Endothelial cell of umbilical vein (primary cell): ENCODE measurements at regions not wholly inside any gene's neighbourhood (a gene's known extent, or its start where the extent isn't known, plus 50 kb on each side); places are given as distances from the start of the nearest gene placed in this dataset.

Experiments used
- BruUV-seq: library from RNA; stranded (reverse); fragments of 400-500 nt; replicated peaks from 2 replicates; lab custom pipeline; 2021; lab: Mats Ljungman, UMichigan
- CTCF ChIA-PET: fragments of 300-600, 350-600 bp; sonication (Branson Sonifier 250); formaldehyde crosslinking; loops from one replicate; lab custom pipeline; 2021; ENCODE audit warnings: antibody characterized with exemption, inconsistent platforms; lab: Charles Lee
- POLR2A ChIA-PET: fragments of 300-600, 350-600 bp; sonication (Branson Sonifier 250); formaldehyde crosslinking; loops from one replicate; lab custom pipeline; 2021; ENCODE audit warnings: antibody characterized with exemption, inconsistent platforms; lab: Charles Lee
- DNase-seq: peaks from one replicate; pipeline ENCODE4 v3.0.0-alpha.2; 2011; ENCODE audit warnings: low read depth, low spot score
- FAIRE-seq: peaks from 2 replicates; lab custom pipeline; 2011; peaks lifted over from hg19 to GRCh38; lab: Jason Lieb, UNC
- H2AFZ ChIP-seq: 2 replicates; pipeline ENCODE4 v1.6.0; 2012; ENCODE audit warnings: low read depth, low read length, control low read depth, inconsistent platforms
- H3K27ac ChIP-seq: 2 replicates; pipeline ENCODE4 v1.5.1; 2011; ENCODE audit warnings: low read depth, mild to moderate bottlenecking, control low read depth, low read length, moderate library complexity; ENCODE audit not compliant: insufficient read depth
- H3K27me3 ChIP-seq, 2 experiments: 2 replicates each; pipeline versions ENCODE4 v1.6.0 to v1.6.1; 2011; ENCODE audit warnings: low read length in 2 of 2, mixed read lengths in 1 of 2; ENCODE audit not compliant: control insufficient read depth in 2 of 2, insufficient read depth in 2 of 2
- H3K36me3 ChIP-seq, 2 experiments: 2 replicates in 1 of 2; 3 replicates in 1 of 2; pipeline ENCODE4 v1.5.1; 2011; ENCODE audit warnings: low read length in 2 of 2, mild to moderate bottlenecking in 1 of 2, moderate library complexity in 1 of 2; ENCODE audit not compliant: control insufficient read depth in 2 of 2, insufficient read depth in 2 of 2; ENCODE audit errors: extremely low read depth in 1 of 2
- H3K4me1 ChIP-seq: 3 replicates; pipeline ENCODE4 v1.5.1; 2011; ENCODE audit warnings: mild to moderate bottlenecking, low read length; ENCODE audit not compliant: control insufficient read depth, insufficient read depth; ENCODE audit errors: extremely low read depth
- H3K4me2 ChIP-seq: 2 replicates; pipeline ENCODE4 v1.6.1; 2011; ENCODE audit warnings: low read length, control low read depth, mixed read lengths; ENCODE audit not compliant: insufficient read depth
- H3K4me3 ChIP-seq, 3 experiments: fragments of 200-600 bp in 1 of 3; sonication (generic), shearing (Covaris generic) in 1 of 3; replicated peaks in 1 of 3; 2 replicates each; pipeline ENCODE4 v1.5.1; 2011 to 2016; ENCODE audit warnings: control low read depth in 3 of 3, low read length in 3 of 3, mild to moderate bottlenecking in 2 of 3, inconsistent platforms in 1 of 3, low read depth in 1 of 3, moderate library complexity in 1 of 3; ENCODE audit not compliant: insufficient read depth in 1 of 3
- H3K79me2 ChIP-seq: 2 replicates; pipeline ENCODE4 v1.6.0; 2012; ENCODE audit warnings: low read length, inconsistent platforms; ENCODE audit not compliant: control insufficient read depth, insufficient read depth
- H3K9ac ChIP-seq: replicated peaks from 2 replicates; pipeline ENCODE3; 2011; ENCODE audit warnings: low read length, control low read depth; ENCODE audit not compliant: insufficient read depth; ENCODE audit errors: extremely low read depth
- H3K9me1 ChIP-seq: replicated peaks from 3 replicates; pipeline ENCODE4 v1.6.0; 2011; ENCODE audit warnings: mild to moderate bottlenecking, low read length; ENCODE audit not compliant: control insufficient read depth, insufficient read depth; ENCODE audit errors: extremely low read depth
- H3K9me3 ChIP-seq: replicated peaks from 2 replicates; pipeline ENCODE4 v1.5.1; 2012; ENCODE audit warnings: low read length, inconsistent platforms; ENCODE audit not compliant: control insufficient read depth, insufficient read depth
- H4K20me1 ChIP-seq: replicated peaks from 2 replicates; pipeline ENCODE3; 2011; ENCODE audit warnings: mild to moderate bottlenecking, low read length; ENCODE audit not compliant: control insufficient read depth, insufficient read depth; ENCODE audit errors: extremely low read depth
- EZH2 ChIP-seq: IDR thresholded peaks from 2 replicates; pipeline ENCODE4 v1.6.1; 2012; ENCODE audit warnings: borderline replicate concordance, low read depth, mild to moderate bottlenecking, moderate library complexity, low read length, inconsistent platforms; ENCODE audit not compliant: severe bottlenecking
- FOS ChIP-seq: IDR thresholded peaks from 2 replicates; pipeline ENCODE4 v1.6.1; 2011; ENCODE audit warnings: mild to moderate bottlenecking, low read length, moderate library complexity, borderline replicate concordance; ENCODE audit not compliant: insufficient read depth
- GATA2 ChIP-seq: IDR thresholded peaks from 2 replicates; pipeline ENCODE4 v1.7.0; 2011; ENCODE audit warnings: low read depth, mild to moderate bottlenecking, moderate library complexity, mixed read lengths, low read length; ENCODE audit not compliant: insufficient read length, insufficient read depth
- JUN ChIP-seq: IDR thresholded peaks from 2 replicates; pipeline ENCODE4 v1.6.1; 2011; ENCODE audit warnings: borderline replicate concordance, low read depth; ENCODE audit not compliant: insufficient read length, insufficient read depth
- MYC ChIP-seq: IDR thresholded peaks from one replicate; pipeline ENCODE4 v1.6.1; 2011; ENCODE audit warnings: mild to moderate bottlenecking, low read depth, low read length
- POLR2A ChIP-seq: IDR thresholded peaks from 2 replicates; pipeline ENCODE4 v1.6.1; 2012; ENCODE audit warnings: low read depth, mild to moderate bottlenecking, control low read depth, low read length
- POLR2AphosphoS5 ChIP-seq: IDR thresholded peaks from 2 replicates; pipeline ENCODE4 v1.6.1; 2012; ENCODE audit warnings: low read depth, mild to moderate bottlenecking, control low read depth, low read length, moderate library complexity; ENCODE audit not compliant: insufficient read depth
- dilution Hi-C: fragments of 300-500 bp; cut with MboI; formaldehyde crosslinking; loops from one replicate; pipeline ENCODE4 v1.15.0; 2019; ENCODE audit warnings: low sequenced_read_pairs; ENCODE audit not compliant: extremely low pct_ligation_motif_present
- intact Hi-C: fragments of 100-400 bp; cut with micrococcal nuclease; formaldehyde crosslinking; loops from one replicate; pipeline ENCODE4 v1.10.0; 2022
- TF ChIP-seq, protein P1 (sequence below): IDR thresholded peaks from 2 replicates; pipeline ENCODE4 v1.6.1; 2011; ENCODE audit not compliant: insufficient read depth, insufficient read length
- TF ChIP-seq, protein P2 (sequence below), 2 donors: IDR thresholded peaks; 1 replicate in 1 of 2; 2 replicates in 1 of 2; pipeline ENCODE4 v1.5.1; 2011; ENCODE audit warnings: low read length in 2 of 2, mild to moderate bottlenecking in 2 of 2, moderate library complexity in 2 of 2, control low read depth in 1 of 2, inconsistent platforms in 1 of 2, low read depth in 1 of 2; ENCODE audit not compliant: insufficient read depth in 1 of 2; ENCODE audit errors: extremely low read depth in 1 of 2

DNA sequence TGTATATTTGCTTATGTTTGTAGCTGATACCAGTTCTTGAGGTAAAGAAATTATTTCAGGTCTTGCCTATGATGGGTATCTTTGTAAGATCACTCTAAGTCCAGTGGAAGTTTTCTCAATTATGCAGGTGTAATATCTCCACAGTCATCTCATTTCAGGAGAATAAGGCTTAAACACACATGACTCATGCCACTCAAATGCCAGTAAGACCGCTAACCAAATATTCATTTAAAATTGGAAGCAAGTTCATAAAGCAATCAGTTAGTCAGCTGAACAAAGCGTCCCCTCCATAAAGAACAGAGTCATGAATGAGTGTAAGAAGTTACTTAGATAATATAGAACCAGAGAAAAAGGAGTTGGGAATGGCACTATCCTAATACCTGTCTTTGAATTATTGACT lies 248.7 kb downstream of the LURAP1L start:
- no peaks in the 10 kb centered on the region for H3K9me1 ChIP-seq
- no peak overlapping the region for H3K4me2 ChIP-seq
- H2AFZ ChIP-seq: no peak overlapping the region
- no peak for TF ChIP-seq EZH2
- no TSS peak for BruUV-seq
- no peaks in the 10 kb centered on the region for H3K27me3 ChIP-seq
- no peak overlapping the region for H3K9ac ChIP-seq
- H4K20me1 ChIP-seq: no peaks in the 10 kb centered on the region
- ChIA-PET POLR2A (no interaction called here), CTCF (interaction anchor here (0.8 kb wide), 1 partner anchor 11 kb away, joined by 3 read pairs; no protein-coding TSS in a partner anchor)
- DNase-seq: no peak
- intact Hi-C loops: no loop called here
- dilution Hi-C loops: no loop called here
- no peak for FAIRE-seq
- no peak overlapping the region for H3K4me3 ChIP-seq
- H3K27ac ChIP-seq: no peak overlapping the region
- no peaks in the 10 kb centered on the region for H3K36me3 ChIP-seq
- H3K79me2 ChIP-seq: no peaks in the 10 kb centered on the region
- no peaks in the 10 kb centered on the region for H3K4me1 ChIP-seq
- no peaks in the 10 kb centered on the region for H3K9me3 ChIP-seq

DNA sequence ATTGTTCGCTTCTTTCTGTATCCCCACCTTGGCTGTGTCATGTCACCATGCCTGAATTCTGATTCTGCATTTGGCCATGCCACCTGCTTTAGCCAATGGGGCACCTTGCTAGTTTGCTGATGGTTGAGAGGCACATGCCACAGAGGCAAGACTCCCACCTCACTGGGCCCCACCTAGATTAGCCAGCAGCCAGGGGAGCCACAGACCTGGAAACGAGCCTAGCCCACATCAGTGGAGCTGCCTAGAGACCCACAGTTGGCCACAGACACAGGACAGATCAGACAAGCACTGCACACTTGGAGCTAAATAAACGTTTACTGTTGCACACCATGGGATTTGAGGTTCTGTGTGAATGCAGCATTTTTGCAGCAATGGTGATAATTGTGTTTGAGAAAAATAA lies 252.1 kb downstream of the LURAP1L start:
- H4K20me1 ChIP-seq: no peaks in the 10 kb centered on the region
- no peaks in the 10 kb centered on the region for H3K36me3 ChIP-seq
- FAIRE-seq (no peak), DNase-seq (no peak)
- dilution Hi-C loops (no loop called here), intact Hi-C loops (no loop called here)
- H2AFZ ChIP-seq: no peak overlapping the region
- no peaks in the 10 kb centered on the region for H3K9me3 ChIP-seq
- H3K27ac ChIP-seq: no peak overlapping the region
- BruUV-seq: no TSS peak
- TF ChIP-seq JUN (no peak), EZH2 (no peak), POLR2A (no peak), POLR2AphosphoS5 (no peak), MYC (no peak), FOS (no peak), GATA2 (no peak)
- TF ChIP-seq, protein P1, sequence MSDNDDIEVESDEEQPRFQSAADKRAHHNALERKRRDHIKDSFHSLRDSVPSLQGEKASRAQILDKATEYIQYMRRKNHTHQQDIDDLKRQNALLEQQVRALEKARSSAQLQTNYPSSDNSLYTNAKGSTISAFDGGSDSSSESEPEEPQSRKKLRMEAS: no peak
- TF ChIP-seq, protein P2, sequence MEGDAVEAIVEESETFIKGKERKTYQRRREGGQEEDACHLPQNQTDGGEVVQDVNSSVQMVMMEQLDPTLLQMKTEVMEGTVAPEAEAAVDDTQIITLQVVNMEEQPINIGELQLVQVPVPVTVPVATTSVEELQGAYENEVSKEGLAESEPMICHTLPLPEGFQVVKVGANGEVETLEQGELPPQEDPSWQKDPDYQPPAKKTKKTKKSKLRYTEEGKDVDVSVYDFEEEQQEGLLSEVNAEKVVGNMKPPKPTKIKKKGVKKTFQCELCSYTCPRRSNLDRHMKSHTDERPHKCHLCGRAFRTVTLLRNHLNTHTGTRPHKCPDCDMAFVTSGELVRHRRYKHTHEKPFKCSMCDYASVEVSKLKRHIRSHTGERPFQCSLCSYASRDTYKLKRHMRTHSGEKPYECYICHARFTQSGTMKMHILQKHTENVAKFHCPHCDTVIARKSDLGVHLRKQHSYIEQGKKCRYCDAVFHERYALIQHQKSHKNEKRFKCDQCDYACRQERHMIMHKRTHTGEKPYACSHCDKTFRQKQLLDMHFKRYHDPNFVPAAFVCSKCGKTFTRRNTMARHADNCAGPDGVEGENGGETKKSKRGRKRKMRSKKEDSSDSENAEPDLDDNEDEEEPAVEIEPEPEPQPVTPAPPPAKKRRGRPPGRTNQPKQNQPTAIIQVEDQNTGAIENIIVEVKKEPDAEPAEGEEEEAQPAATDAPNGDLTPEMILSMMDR (IDR thresholded peaks at IDR 0.05; ENCODE audit: extremely low read depth in 1 of 2, insufficient read depth in 1 of 2, low read depth in 1 of 2, low read length in 2 of 2): no peak
- H3K4me2 ChIP-seq: no peak overlapping the region
- no peak overlapping the region for H3K4me3 ChIP-seq
- H3K9ac ChIP-seq: no peak overlapping the region
- no peaks in the 10 kb centered on the region for H3K27me3 ChIP-seq
- no peaks in the 10 kb centered on the region for H3K79me2 ChIP-seq
- ChIA-PET POLR2A (no interaction called here), CTCF (interaction anchor here (1.0 kb wide), 1 partner anchor 1438 kb away, joined by 3 read pairs; no protein-coding TSS in a partner anchor)
- H3K4me1 ChIP-seq: no peaks in the 10 kb centered on the region
- no peaks in the 10 kb centered on the region for H3K9me1 ChIP-seq
